Astrocyte (in vitro differentiated cells and primary cell): ENCODE measurements at regions not wholly inside any gene's neighbourhood (a gene's known extent, or its start where the extent isn't known, plus 50 kb on each side); places are given as distances from the start of the nearest gene placed in this dataset.

Source experiments
- DNase-seq: peaks from one replicate; pipeline ENCODE4 v3.0.0-alpha.2; 2010; ENCODE audit warnings: low read depth
- FAIRE-seq: peaks from 2 replicates; lab custom pipeline; 2011; peaks lifted over from hg19 to GRCh38; lab: Jason Lieb, UNC
- H2AFZ ChIP-seq: 2 replicates; pipeline ENCODE4 v1.6.0; 2012; ENCODE audit warnings: low read depth, low read length, inconsistent platforms
- H3K27ac ChIP-seq: 2 replicates; pipeline ENCODE4 v1.5.1; 2011; ENCODE audit warnings: low read depth, low read length, inconsistent platforms
- H3K27me3 ChIP-seq: 2 replicates; pipeline ENCODE4 v1.6.0; 2011; ENCODE audit warnings: low read length, inconsistent platforms; ENCODE audit not compliant: insufficient read depth
- H3K36me3 ChIP-seq: 2 replicates; pipeline ENCODE4 v1.5.1; 2011; ENCODE audit warnings: low read length, inconsistent platforms; ENCODE audit not compliant: insufficient read depth
- H3K4me1 ChIP-seq: 2 replicates; pipeline ENCODE4 v1.5.1; 2011; ENCODE audit warnings: low read length, inconsistent platforms; ENCODE audit not compliant: insufficient read depth
- H3K4me2 ChIP-seq: 2 replicates; pipeline ENCODE4 v1.6.0; 2012; ENCODE audit warnings: low read length, inconsistent platforms
- H3K4me3 ChIP-seq: 2 replicates; pipeline ENCODE4 v1.5.1; 2011; ENCODE audit warnings: low read depth, mild to moderate bottlenecking, low read length, inconsistent platforms; ENCODE audit not compliant: insufficient read depth
- H3K79me2 ChIP-seq: 2 replicates; pipeline ENCODE4 v1.6.0; 2012; ENCODE audit warnings: mild to moderate bottlenecking, low read length, inconsistent platforms; ENCODE audit not compliant: insufficient read depth
- H3K9ac ChIP-seq: 2 replicates; pipeline ENCODE4 v1.6.0; 2012; ENCODE audit warnings: mild to moderate bottlenecking, low read length, inconsistent platforms
- H3K9me3 ChIP-seq: 2 replicates; pipeline ENCODE4 v1.5.1; 2012; ENCODE audit warnings: low read depth, mild to moderate bottlenecking, low read length, inconsistent platforms; ENCODE audit not compliant: insufficient read depth
- H4K20me1 ChIP-seq: 2 replicates; pipeline ENCODE4 v1.6.0; 2012; ENCODE audit warnings: low read length, inconsistent platforms; ENCODE audit not compliant: insufficient read depth
- H3K27ac Mint-ChIP-seq: one replicate; pipeline ENCODE4 v1.8.0; 2021; ENCODE audit warnings: mild to moderate bottlenecking, mixed read lengths; ENCODE audit not compliant: unreplicated experiment
- H3K27me3 Mint-ChIP-seq: one replicate; pipeline ENCODE4 v1.8.0; 2021; ENCODE audit warnings: low read depth, mixed read lengths; ENCODE audit not compliant: unreplicated experiment
- H3K36me3 Mint-ChIP-seq: one replicate; pipeline ENCODE4 v1.8.0; 2021; ENCODE audit warnings: low read depth, mixed read lengths; ENCODE audit not compliant: unreplicated experiment
- H3K4me1 Mint-ChIP-seq: one replicate; pipeline ENCODE4 v1.8.0; 2021; ENCODE audit warnings: low read depth, mixed read lengths; ENCODE audit not compliant: unreplicated experiment
- H3K4me3 Mint-ChIP-seq: one replicate; pipeline ENCODE4 v1.8.0; 2021; ENCODE audit warnings: mild to moderate bottlenecking, moderate library complexity, mixed read lengths; ENCODE audit not compliant: unreplicated experiment
- H3K9me3 Mint-ChIP-seq: one replicate; pipeline ENCODE4 v1.8.0; 2021; ENCODE audit warnings: mild to moderate bottlenecking, mixed read lengths; ENCODE audit not compliant: unreplicated experiment
- CTCF ChIP-seq: IDR thresholded peaks from 2 replicates; pipeline ENCODE4 v1.5.1; 2011; ENCODE audit warnings: low read depth, mild to moderate bottlenecking, inconsistent platforms, low read length, moderate library complexity; ENCODE audit not compliant: insufficient read depth
- EZH2 ChIP-seq: IDR thresholded peaks from 2 replicates; pipeline ENCODE4 v1.6.1; 2012; ENCODE audit warnings: mild to moderate bottlenecking, low read length, inconsistent platforms; ENCODE audit not compliant: insufficient read depth

- Histone ChIP-seq H3K36me3 (no peaks in the 10 kb centered on the region), H3K27ac (no peak overlapping the region), H3K4me1 (no peaks in the 10 kb centered on the region), H3K27me3 (no peaks in the 10 kb centered on the region), H3K4me2 (no peak overlapping the region), H3K79me2 (no peaks in the 10 kb centered on the region), H4K20me1 (no peaks in the 10 kb centered on the region), H3K9ac (no peak overlapping the region), H3K9me3 (no peaks in the 10 kb centered on the region), H2AFZ (no peak overlapping the region), H3K4me3 (no peak overlapping the region)
- peaks cover 6% of the 10 kb centered on the region for H3K9me3 Mint-ChIP-seq
- no peak overlapping the region for H3K4me3 Mint-ChIP-seq
- FAIRE-seq (no peak), DNase-seq (no peak)
- peaks cover 1% of the 10 kb centered on the region for H3K4me1 Mint-ChIP-seq
- no peak for TF ChIP-seq CTCF
- no peak for TF ChIP-seq EZH2
- H3K27me3 Mint-ChIP-seq = no peaks in the 10 kb centered on the region
- H3K27ac Mint-ChIP-seq = no peak overlapping the region
- no peaks in the 10 kb centered on the region for H3K36me3 Mint-ChIP-seq
These were observed 150.6 kb upstream of the TGFBR2 start for GRCh38 chr3:30455840-30456239.

- no peaks in the 10 kb centered on the region for H3K27me3 Mint-ChIP-seq
- H3K4me3 Mint-ChIP-seq = no peak overlapping the region
- TF ChIP-seq CTCF (no peak), EZH2 (no peak)
- H3K27me3 ChIP-seq = no peaks in the 10 kb centered on the region
- peaks cover 1% of the 10 kb centered on the region for H3K4me1 Mint-ChIP-seq
- no peak overlapping the region for H2AFZ ChIP-seq
- no peak for DNase-seq
- no peaks in the 10 kb centered on the region for H3K4me1 ChIP-seq
- H3K4me2 ChIP-seq = no peak overlapping the region
- H3K9me3 Mint-ChIP-seq = peaks cover 6% of the 10 kb centered on the region
- H3K9ac ChIP-seq = no peak overlapping the region
- no peaks in the 10 kb centered on the region for H3K9me3 ChIP-seq
- H3K27ac ChIP-seq = no peak overlapping the region
- no peak overlapping the region for H3K4me3 ChIP-seq
- H4K20me1 ChIP-seq = no peaks in the 10 kb centered on the region
- no peaks in the 10 kb centered on the region for H3K36me3 ChIP-seq
- H3K36me3 Mint-ChIP-seq = no peaks in the 10 kb centered on the region
- no peaks in the 10 kb centered on the region for H3K79me2 ChIP-seq
- FAIRE-seq = no peak
- H3K27ac Mint-ChIP-seq = no peak overlapping the region
These were observed 150.1 kb upstream of the TGFBR2 start for GRCh38 chr3:30456264-30456663.

- Histone ChIP-seq H2AFZ (no peak overlapping the region), H3K4me2 (no peak overlapping the region), H3K9me3 (no peaks in the 10 kb centered on the region), H3K79me2 (no peaks in the 10 kb centered on the region), H3K36me3 (no peaks in the 10 kb centered on the region), H3K4me1 (no peaks in the 10 kb centered on the region), H3K27me3 (no peaks in the 10 kb centered on the region), H3K9ac (no peak overlapping the region), H4K20me1 (no peaks in the 10 kb centered on the region), H3K27ac (no peak overlapping the region), H3K4me3 (no peak overlapping the region)
- DNase-seq (no peak), FAIRE-seq (no peak)
- H3K4me3 Mint-ChIP-seq = no peak overlapping the region
- H3K4me1 Mint-ChIP-seq = peaks cover 1% of the 10 kb centered on the region
- no peaks in the 10 kb centered on the region for H3K36me3 Mint-ChIP-seq
- no peaks in the 10 kb centered on the region for H3K27me3 Mint-ChIP-seq
- no peak overlapping the region for H3K27ac Mint-ChIP-seq
- TF ChIP-seq EZH2 (no peak), CTCF (no peak)
- peaks cover 5% of the 10 kb centered on the region for H3K9me3 Mint-ChIP-seq
These were observed 149.3 kb upstream of the TGFBR2 start for GRCh38 chr3:30457081-30457480.
